Activated naive CD8-positive, alpha-beta T cell treated with anti-CD3 and anti-CD28 coated beads for 36 hours (primary cell): ENCODE measurements at regions not wholly inside any gene's neighbourhood (a gene's known extent, or its start where the extent isn't known, plus 50 kb on each side); places are given as distances from the start of the nearest gene placed in this dataset.

Experiments used
- DNase-seq: peaks from one replicate; pipeline ENCODE4 v3.0.0; 2021
- H3K27ac Mint-ChIP-seq: one replicate; pipeline ENCODE4 v1.8.0; 2022; ENCODE audit warnings: mild to moderate bottlenecking, moderate library complexity, mixed read lengths
- H3K27me3 Mint-ChIP-seq: one replicate; pipeline ENCODE4 v1.8.0; 2022; ENCODE audit warnings: mild to moderate bottlenecking, mixed read lengths
- H3K36me3 Mint-ChIP-seq: one replicate; pipeline ENCODE4 v1.8.0; 2021; ENCODE audit warnings: mild to moderate bottlenecking, mixed read lengths
- H3K4me1 Mint-ChIP-seq: one replicate; pipeline ENCODE4 v1.8.0; 2021; ENCODE audit warnings: mixed read lengths
- H3K4me3 Mint-ChIP-seq: one replicate; pipeline ENCODE4 v1.8.0; 2022; ENCODE audit warnings: mild to moderate bottlenecking, moderate library complexity, mixed read lengths
- H3K9me3 Mint-ChIP-seq: one replicate; pipeline ENCODE4 v1.8.0; 2022; ENCODE audit warnings: mixed read lengths

DNA sequence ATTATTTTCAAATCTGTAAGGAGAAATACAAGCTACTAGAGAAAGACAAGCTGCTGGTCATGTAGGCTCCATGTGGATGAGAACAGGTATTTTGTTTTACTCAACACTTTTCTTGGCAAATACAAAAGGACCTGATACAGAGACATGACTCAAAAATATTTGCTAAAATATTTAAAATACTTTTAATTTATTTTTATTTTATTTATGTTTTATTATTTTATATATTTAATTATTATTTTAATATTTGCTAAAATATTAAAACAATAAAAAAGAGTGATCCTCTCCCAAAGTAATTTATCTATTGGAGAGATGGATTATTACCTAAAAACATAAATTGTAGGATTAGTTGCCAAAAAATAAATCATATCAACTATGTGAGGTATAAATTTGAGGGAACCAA, 808.9 kb upstream of the SEL1L start:
- H3K4me1 Mint-ChIP-seq, result no peaks in the 10 kb centered on the region
- H3K36me3 Mint-ChIP-seq, result no peaks in the 10 kb centered on the region
- peaks cover 9% of the 10 kb centered on the region for H3K9me3 Mint-ChIP-seq
- DNase-seq, result no peak
- no peak overlapping the region for H3K27ac Mint-ChIP-seq
- H3K4me3 Mint-ChIP-seq, result no peak overlapping the region
- H3K27me3 Mint-ChIP-seq, result no peaks in the 10 kb centered on the region

GRCh38 chr14:82345184-82345583, 811.5 kb upstream of the SEL1L start:
- Mint-ChIP-seq H3K27ac (no peak overlapping the region), H3K4me1 (no peaks in the 10 kb centered on the region), H3K36me3 (no peaks in the 10 kb centered on the region), H3K9me3 (peaks cover 5% of the 10 kb centered on the region), H3K27me3 (no peaks in the 10 kb centered on the region), H3K4me3 (no peak overlapping the region)
- no peak for DNase-seq

DNA sequence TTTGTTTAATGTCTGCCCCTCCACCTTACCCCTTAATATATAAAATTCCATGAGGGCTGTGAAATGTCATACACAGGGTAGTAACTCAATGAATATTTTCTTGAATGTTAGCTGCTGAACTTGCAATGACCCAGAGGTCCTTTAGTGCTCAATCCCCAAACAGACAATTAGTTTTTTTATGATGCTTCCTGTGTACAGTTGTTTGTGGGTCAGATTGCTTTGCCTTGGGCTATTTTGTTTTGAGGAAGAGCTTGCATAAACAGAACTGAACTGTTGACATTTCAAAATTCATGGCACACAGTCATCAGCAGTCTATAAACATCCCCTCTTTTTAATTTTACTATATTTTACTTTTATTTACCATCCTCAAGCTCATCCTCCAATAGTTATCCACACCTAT, 820.5 kb upstream of the SEL1L start:
- Mint-ChIP-seq H3K9me3 (peaks cover 9% of the 10 kb centered on the region), H3K27ac (no peak overlapping the region), H3K27me3 (no peaks in the 10 kb centered on the region), H3K36me3 (no peaks in the 10 kb centered on the region), H3K4me3 (no peak overlapping the region), H3K4me1 (no peaks in the 10 kb centered on the region)
- no peak for DNase-seq

- H3K4me3 Mint-ChIP-seq, result no peak overlapping the region
- no peak for DNase-seq
- peaks cover 6% of the 10 kb centered on the region for H3K9me3 Mint-ChIP-seq
- no peaks in the 10 kb centered on the region for H3K4me1 Mint-ChIP-seq
- H3K27me3 Mint-ChIP-seq, result no peaks in the 10 kb centered on the region
- no peaks in the 10 kb centered on the region for H3K36me3 Mint-ChIP-seq
- no peak overlapping the region for H3K27ac Mint-ChIP-seq
Observed at GRCh38 chr14:82359201-82359600, 825.5 kb upstream of the SEL1L start.

DNA sequence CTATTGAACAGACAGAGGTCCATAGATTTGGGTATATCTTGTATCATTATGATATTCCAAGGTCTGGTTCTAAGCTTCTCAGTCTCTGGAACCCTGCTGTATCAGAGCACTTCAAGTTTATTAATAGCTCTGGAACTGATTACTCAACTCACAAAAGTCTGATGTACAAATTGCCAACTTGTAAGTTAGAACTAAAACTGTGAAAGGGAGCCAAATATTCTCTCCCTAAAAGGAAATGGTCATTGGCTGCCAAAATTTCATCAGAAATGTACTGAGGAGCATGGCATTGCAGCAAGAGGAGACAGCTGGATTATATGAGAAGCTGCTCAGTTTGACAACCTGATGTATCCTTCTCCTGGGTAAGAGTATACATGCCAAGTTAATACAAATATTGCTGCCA, 828.8 kb upstream of the SEL1L start:
- Mint-ChIP-seq H3K4me1 (no peaks in the 10 kb centered on the region), H3K27me3 (no peaks in the 10 kb centered on the region), H3K36me3 (no peaks in the 10 kb centered on the region)

GRCh38 chr14:82365471-82365870, 831.8 kb upstream of the SEL1L start:
- no peak overlapping the region for H3K4me3 Mint-ChIP-seq
- H3K27me3 Mint-ChIP-seq, result no peaks in the 10 kb centered on the region
- DNase-seq, result no peak
- no peaks in the 10 kb centered on the region for H3K4me1 Mint-ChIP-seq
- peaks cover 4% of the 10 kb centered on the region for H3K9me3 Mint-ChIP-seq
- no peaks in the 10 kb centered on the region for H3K36me3 Mint-ChIP-seq
- no peak overlapping the region for H3K27ac Mint-ChIP-seq

More for the DNA sequence above, 828.8 kb upstream of the SEL1L start:
- DNase-seq, result no peak
- Mint-ChIP-seq H3K27ac (no peak overlapping the region), H3K9me3 (peaks cover 7% of the 10 kb centered on the region), H3K4me3 (no peak overlapping the region)

DNA sequence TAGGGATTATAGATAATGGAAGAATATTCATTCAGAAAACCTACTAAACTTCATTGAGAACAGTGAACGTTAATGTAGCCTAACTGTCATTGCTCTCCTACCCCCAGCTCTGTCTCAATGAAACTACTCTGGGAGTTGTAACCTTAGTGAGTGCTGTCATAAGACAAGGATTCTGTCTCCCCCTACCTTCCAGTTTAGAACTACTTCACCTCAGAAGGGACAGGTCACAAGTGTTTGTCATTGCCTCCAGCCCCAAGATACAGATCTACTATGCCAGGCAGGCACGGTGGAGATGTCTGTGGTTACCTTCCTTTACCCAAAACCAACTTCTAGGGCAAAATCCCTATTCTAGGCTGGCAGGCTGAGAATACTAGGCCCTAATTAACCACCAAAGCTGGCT, 833.1 kb upstream of the SEL1L start:
- no peak for DNase-seq
- H3K27ac Mint-ChIP-seq, result no peak overlapping the region
- H3K9me3 Mint-ChIP-seq, result peaks cover 4% of the 10 kb centered on the region
- no peaks in the 10 kb centered on the region for H3K27me3 Mint-ChIP-seq
- H3K4me1 Mint-ChIP-seq, result no peaks in the 10 kb centered on the region
- H3K36me3 Mint-ChIP-seq, result no peaks in the 10 kb centered on the region
- no peak overlapping the region for H3K4me3 Mint-ChIP-seq

- Mint-ChIP-seq H3K4me3 (no peak overlapping the region), H3K27me3 (no peaks in the 10 kb centered on the region), H3K27ac (no peak overlapping the region), H3K4me1 (no peaks in the 10 kb centered on the region), H3K9me3 (peaks cover 10% of the 10 kb centered on the region), H3K36me3 (no peaks in the 10 kb centered on the region)
- DNase-seq, result no peak
Observed at GRCh38 chr14:82379291-82379690, 845.6 kb upstream of the SEL1L start.

GRCh38 chr14:82385048-82385447, 851.4 kb upstream of the SEL1L start:
- no peaks in the 10 kb centered on the region for H3K27me3 Mint-ChIP-seq
- H3K36me3 Mint-ChIP-seq, result no peaks in the 10 kb centered on the region
- no peak overlapping the region for H3K4me3 Mint-ChIP-seq
- peaks cover 7% of the 10 kb centered on the region for H3K9me3 Mint-ChIP-seq
- DNase-seq, result no peak
- no peaks in the 10 kb centered on the region for H3K4me1 Mint-ChIP-seq
- no peak overlapping the region for H3K27ac Mint-ChIP-seq

DNA sequence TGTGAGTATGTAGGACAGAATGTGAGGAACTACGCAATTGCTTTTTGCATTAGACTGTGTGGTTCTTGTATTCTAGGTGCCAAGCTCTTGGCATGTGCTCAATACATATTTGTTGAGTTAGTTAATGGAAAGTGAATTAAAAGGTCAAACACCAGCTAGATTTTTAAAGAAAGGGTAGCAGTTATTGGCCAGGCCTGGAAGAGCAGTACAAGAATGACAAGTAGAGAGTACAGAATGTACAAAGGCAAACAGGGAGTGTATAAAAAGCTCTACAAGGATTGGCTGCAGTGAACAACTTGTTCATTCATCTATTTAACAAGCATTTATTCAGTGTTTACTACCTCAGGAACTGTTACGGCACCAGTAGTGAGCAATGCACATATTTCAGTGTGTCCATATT, 854.0 kb upstream of the SEL1L start:
- no peaks in the 10 kb centered on the region for H3K4me1 Mint-ChIP-seq
- H3K27me3 Mint-ChIP-seq, result no peaks in the 10 kb centered on the region
- no peak overlapping the region for H3K4me3 Mint-ChIP-seq
- H3K36me3 Mint-ChIP-seq, result no peaks in the 10 kb centered on the region
- no peak overlapping the region for H3K27ac Mint-ChIP-seq
- no peak for DNase-seq
- H3K9me3 Mint-ChIP-seq, result peaks cover 7% of the 10 kb centered on the region

DNA sequence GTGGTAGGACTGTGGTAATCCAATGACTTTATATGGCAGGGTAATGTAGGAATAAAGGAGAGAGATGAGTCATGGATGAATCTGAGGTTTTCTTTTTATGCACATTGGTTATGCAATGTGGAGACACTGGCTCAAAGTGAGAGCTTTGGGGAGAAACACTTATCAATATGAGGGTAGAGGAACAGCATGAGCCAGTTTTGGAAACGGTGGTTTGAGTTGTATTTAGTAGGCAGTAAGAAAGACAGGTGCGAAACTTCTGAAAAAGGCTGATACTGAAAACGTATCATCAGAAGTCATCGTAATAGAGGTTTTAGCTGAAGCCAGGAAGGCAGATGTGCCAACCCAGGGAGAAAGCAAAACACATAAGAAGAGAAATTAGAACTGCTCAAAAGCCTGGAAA, 854.8 kb upstream of the SEL1L start:
- Mint-ChIP-seq H3K27me3 (no peaks in the 10 kb centered on the region), H3K4me3 (no peak overlapping the region), H3K4me1 (no peaks in the 10 kb centered on the region), H3K9me3 (peaks cover 7% of the 10 kb centered on the region), H3K36me3 (no peaks in the 10 kb centered on the region), H3K27ac (no peak overlapping the region)
- no peak for DNase-seq

- H3K27me3 Mint-ChIP-seq, result no peaks in the 10 kb centered on the region
- H3K4me1 Mint-ChIP-seq, result no peaks in the 10 kb centered on the region
- no peak overlapping the region for H3K4me3 Mint-ChIP-seq
- no peak for DNase-seq
- no peak overlapping the region for H3K27ac Mint-ChIP-seq
- H3K9me3 Mint-ChIP-seq, result peaks cover 7% of the 10 kb centered on the region
- H3K36me3 Mint-ChIP-seq, result no peaks in the 10 kb centered on the region
Observed at GRCh38 chr14:82390586-82390985, 856.9 kb upstream of the SEL1L start.

DNA sequence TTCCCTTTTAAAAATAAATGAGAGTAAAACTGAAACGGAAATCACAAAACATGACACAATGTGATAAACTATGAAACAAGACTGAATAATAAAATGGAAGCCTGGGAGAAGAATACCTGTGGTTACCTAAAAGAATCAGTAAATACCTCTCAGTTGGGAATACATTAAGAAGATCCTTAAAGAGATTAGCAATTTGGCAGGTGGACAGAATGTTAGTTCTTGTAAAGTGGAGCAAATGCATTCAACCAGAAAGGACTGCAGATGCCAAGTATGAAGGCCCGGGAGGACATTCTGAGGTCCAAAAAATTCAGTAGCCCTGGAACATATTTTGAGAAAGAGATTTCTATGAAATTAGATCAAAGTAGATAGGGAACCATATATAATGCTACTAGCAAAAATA, 861.3 kb upstream of the SEL1L start:
- Mint-ChIP-seq H3K36me3 (no peaks in the 10 kb centered on the region), H3K9me3 (peaks cover 1% of the 10 kb centered on the region), H3K4me1 (no peaks in the 10 kb centered on the region), H3K27ac (no peak overlapping the region), H3K4me3 (no peak overlapping the region), H3K27me3 (no peaks in the 10 kb centered on the region)
- DNase-seq, result no peak

GRCh38 chr14:82398256-82398655, 864.6 kb upstream of the SEL1L start:
- DNase-seq, result no peak
- no peaks in the 10 kb centered on the region for H3K27me3 Mint-ChIP-seq
- H3K4me1 Mint-ChIP-seq, result no peaks in the 10 kb centered on the region
- H3K27ac Mint-ChIP-seq, result no peak overlapping the region
- no peaks in the 10 kb centered on the region for H3K36me3 Mint-ChIP-seq
- H3K4me3 Mint-ChIP-seq, result no peak overlapping the region
- peaks cover 1% of the 10 kb centered on the region for H3K9me3 Mint-ChIP-seq

GRCh38 chr14:82403987-82404386, 870.3 kb upstream of the SEL1L start:
- Mint-ChIP-seq H3K4me3 (no peak overlapping the region), H3K4me1 (no peaks in the 10 kb centered on the region), H3K27ac (no peak overlapping the region), H3K36me3 (no peaks in the 10 kb centered on the region), H3K9me3 (peaks cover 3% of the 10 kb centered on the region), H3K27me3 (no peaks in the 10 kb centered on the region)
- no peak for DNase-seq

GRCh38 chr14:82410064-82410463, 876.4 kb upstream of the SEL1L start:
- Mint-ChIP-seq H3K4me1 (no peaks in the 10 kb centered on the region), H3K4me3 (no peak overlapping the region), H3K27me3 (no peaks in the 10 kb centered on the region), H3K27ac (no peak overlapping the region), H3K36me3 (no peaks in the 10 kb centered on the region), H3K9me3 (peaks cover 4% of the 10 kb centered on the region)
- DNase-seq, result no peak

GRCh38 chr14:82411298-82411697, 877.6 kb upstream of the SEL1L start:
- Mint-ChIP-seq H3K9me3 (peaks cover 10% of the 10 kb centered on the region), H3K4me1 (no peaks in the 10 kb centered on the region), H3K36me3 (no peaks in the 10 kb centered on the region), H3K4me3 (no peak overlapping the region), H3K27me3 (no peaks in the 10 kb centered on the region), H3K27ac (no peak overlapping the region)
- DNase-seq, result no peak
